Endothelial cell (in vitro differentiated cells): ENCODE measurements at regions not wholly inside any gene's neighbourhood (a gene's known extent, or its start where the extent isn't known, plus 50 kb on each side); places are given as distances from the start of the nearest gene placed in this dataset.

Experiments used
- DNase-seq: peaks from one replicate; pipeline ENCODE4 v3.0.0; 2021; ENCODE audit warnings: low spot score
- H3K27ac Mint-ChIP-seq: one replicate; pipeline ENCODE4 v1.8.0; 2021; ENCODE audit warnings: mixed read lengths, inconsistent platforms; ENCODE audit not compliant: unreplicated experiment
- H3K27me3 Mint-ChIP-seq: one replicate; pipeline ENCODE4 v1.8.0; 2021; ENCODE audit warnings: mild to moderate bottlenecking, moderate library complexity, mixed read lengths, inconsistent platforms; ENCODE audit not compliant: unreplicated experiment
- H3K36me3 Mint-ChIP-seq: one replicate; pipeline ENCODE4 v1.8.0; 2021; ENCODE audit warnings: mild to moderate bottlenecking, low read depth, mixed read lengths, inconsistent platforms; ENCODE audit not compliant: unreplicated experiment
- H3K4me1 Mint-ChIP-seq: one replicate; pipeline ENCODE4 v1.8.0; 2021; ENCODE audit warnings: mild to moderate bottlenecking, mixed read lengths, inconsistent platforms; ENCODE audit not compliant: unreplicated experiment
- H3K4me3 Mint-ChIP-seq: one replicate; pipeline ENCODE4 v1.8.0; 2021; ENCODE audit warnings: mild to moderate bottlenecking, mixed read lengths, inconsistent platforms; ENCODE audit not compliant: unreplicated experiment
- H3K9me3 Mint-ChIP-seq: one replicate; pipeline ENCODE4 v1.8.0; 2021; ENCODE audit warnings: mixed read lengths, inconsistent platforms; ENCODE audit not compliant: unreplicated experiment
- CTCF ChIP-seq: fragments of 200-600 bp; sonication (generic); IDR thresholded peaks from one replicate; pipeline ENCODE4 v1.5.0; 2021; ENCODE audit warnings: antibody characterized with exemption; ENCODE audit not compliant: unreplicated experiment

- TF ChIP-seq CTCF = no peak
- no peak overlapping the region for H3K4me3 Mint-ChIP-seq
- no peaks in the 10 kb centered on the region for H3K27me3 Mint-ChIP-seq
- H3K27ac Mint-ChIP-seq = no peak overlapping the region
- no peak for DNase-seq
- no peaks in the 10 kb centered on the region for H3K9me3 Mint-ChIP-seq
- H3K4me1 Mint-ChIP-seq = no peaks in the 10 kb centered on the region
- H3K36me3 Mint-ChIP-seq = no peaks in the 10 kb centered on the region
These were observed 151.7 kb upstream of the FUT8 start for GRCh38 chr14:65260786-65261185.

GRCh38 chr14:65261425-65261920 is 151.1 kb upstream of the FUT8 start:
- H3K27me3 Mint-ChIP-seq = no peaks in the 10 kb centered on the region
- no peak for TF ChIP-seq CTCF
- no peak overlapping the region for H3K27ac Mint-ChIP-seq
- H3K4me3 Mint-ChIP-seq = no peak overlapping the region
- no peaks in the 10 kb centered on the region for H3K4me1 Mint-ChIP-seq
- no peaks in the 10 kb centered on the region for H3K9me3 Mint-ChIP-seq
- H3K36me3 Mint-ChIP-seq = no peaks in the 10 kb centered on the region
- DNase-seq = no peak

- H3K27me3 Mint-ChIP-seq = no peaks in the 10 kb centered on the region
- no peak for TF ChIP-seq CTCF
- H3K36me3 Mint-ChIP-seq = no peaks in the 10 kb centered on the region
- no peaks in the 10 kb centered on the region for H3K9me3 Mint-ChIP-seq
- H3K4me1 Mint-ChIP-seq = no peaks in the 10 kb centered on the region
- no peak overlapping the region for H3K4me3 Mint-ChIP-seq
- no peak overlapping the region for H3K27ac Mint-ChIP-seq
- no peak for DNase-seq
These were observed 150.6 kb upstream of the FUT8 start for GRCh38 chr14:65261946-65262345.

GRCh38 chr14:65263177-65263788 is 149.2 kb upstream of the FUT8 start:
- H3K9me3 Mint-ChIP-seq = no peaks in the 10 kb centered on the region
- no peaks in the 10 kb centered on the region for H3K36me3 Mint-ChIP-seq
- H3K27ac Mint-ChIP-seq = no peak overlapping the region
- H3K27me3 Mint-ChIP-seq = peaks cover 3% of the 10 kb centered on the region
- no peak overlapping the region for H3K4me3 Mint-ChIP-seq
- no peak for TF ChIP-seq CTCF
- no peak for DNase-seq
- no peaks in the 10 kb centered on the region for H3K4me1 Mint-ChIP-seq

- Mint-ChIP-seq H3K36me3 (no peaks in the 10 kb centered on the region), H3K27ac (no peak overlapping the region), H3K4me3 (no peak overlapping the region), H3K4me1 (no peaks in the 10 kb centered on the region), H3K9me3 (no peaks in the 10 kb centered on the region), H3K27me3 (peaks cover 3% of the 10 kb centered on the region)
- no peak for TF ChIP-seq CTCF
- DNase-seq = no peak
These were observed 144.7 kb upstream of the FUT8 start for GRCh38 chr14:65267856-65268255.
